GM23338 (cell line): ENCODE measurements at regions not wholly inside any gene's neighbourhood (a gene's known extent, or its start where the extent isn't known, plus 50 kb on each side); places are given as distances from the start of the nearest gene placed in this dataset.
"Not testable (repeated sequence)": the region's sequence is repeated elsewhere in the genome, so short reads cannot be mapped to it uniquely, and the experiment has no call there.

ENCODE experiments used
- CREB1 ChIP-seq: fragments of 250-450 bp; sonication (Bioruptor Pico); IDR thresholded peaks from 2 replicates; pipeline ENCODE4 v1.5.0; 2020; ENCODE audit warnings: low read depth, mild to moderate bottlenecking, moderate library complexity
- EZH2 ChIP-seq: fragments of 200-600 bp; sonication (generic); IDR thresholded peaks from one replicate; pipeline ENCODE4 v1.8.0; 2017; ENCODE audit warnings: antibody characterized with exemption, mild to moderate bottlenecking, low read depth; ENCODE audit not compliant: unreplicated experiment
- EZH2phosphoT487 ChIP-seq: fragments of 200-600 bp; sonication (generic); IDR thresholded peaks from one replicate; pipeline ENCODE4 v1.8.1; 2018; ENCODE audit warnings: antibody characterized with exemption; ENCODE audit not compliant: unreplicated experiment
- JUNB ChIP-seq: IDR thresholded peaks from one replicate; pipeline ENCODE4 v1.6.1; 2016; ENCODE audit warnings: antibody characterized with exemption; ENCODE audit not compliant: unreplicated experiment
- POLR2AphosphoS5 ChIP-seq: IDR thresholded peaks from 2 replicates; pipeline ENCODE4 v1.6.1; 2016; ENCODE audit warnings: antibody characterized with exemption, low read depth
- ZNF331 ChIP-seq: fragments of 250-450 bp; sonication (Bioruptor Pico); IDR thresholded peaks from 2 replicates; pipeline ENCODE4 v1.5.0; 2020; ENCODE audit warnings: low read depth, mild to moderate bottlenecking, moderate library complexity
- TF ChIP-seq, protein P1 (sequence below), 2 experiments: fragments of 200-600 bp in 1 of 2; sonication (generic) in 1 of 2; conservative IDR thresholded peaks; 2 replicates each; pipeline versions ENCODE4 v1.5.1 to v1.6.1; 2016 to 2017; ENCODE audit warnings: antibody characterized with exemption in 2 of 2, low read depth in 2 of 2, mild to moderate bottlenecking in 2 of 2, moderate library complexity in 1 of 2

- TF ChIP-seq, protein P1, sequence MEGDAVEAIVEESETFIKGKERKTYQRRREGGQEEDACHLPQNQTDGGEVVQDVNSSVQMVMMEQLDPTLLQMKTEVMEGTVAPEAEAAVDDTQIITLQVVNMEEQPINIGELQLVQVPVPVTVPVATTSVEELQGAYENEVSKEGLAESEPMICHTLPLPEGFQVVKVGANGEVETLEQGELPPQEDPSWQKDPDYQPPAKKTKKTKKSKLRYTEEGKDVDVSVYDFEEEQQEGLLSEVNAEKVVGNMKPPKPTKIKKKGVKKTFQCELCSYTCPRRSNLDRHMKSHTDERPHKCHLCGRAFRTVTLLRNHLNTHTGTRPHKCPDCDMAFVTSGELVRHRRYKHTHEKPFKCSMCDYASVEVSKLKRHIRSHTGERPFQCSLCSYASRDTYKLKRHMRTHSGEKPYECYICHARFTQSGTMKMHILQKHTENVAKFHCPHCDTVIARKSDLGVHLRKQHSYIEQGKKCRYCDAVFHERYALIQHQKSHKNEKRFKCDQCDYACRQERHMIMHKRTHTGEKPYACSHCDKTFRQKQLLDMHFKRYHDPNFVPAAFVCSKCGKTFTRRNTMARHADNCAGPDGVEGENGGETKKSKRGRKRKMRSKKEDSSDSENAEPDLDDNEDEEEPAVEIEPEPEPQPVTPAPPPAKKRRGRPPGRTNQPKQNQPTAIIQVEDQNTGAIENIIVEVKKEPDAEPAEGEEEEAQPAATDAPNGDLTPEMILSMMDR (conservative IDR thresholded peaks at IDR 0.05; ENCODE audit: low read depth in 2 of 2) = not testable (repeated sequence)
- not testable (repeated sequence) for TF ChIP-seq JUNB; CREB1 (CRISPR knock-in tag); POLR2AphosphoS5; EZH2phosphoT487; ZNF331; EZH2
Measured at GRCh38 chr1:173370586-173370985, 106.5 kb upstream of the PRDX6 start.
